ENCODE measurements at regions not wholly inside any gene's neighbourhood (a gene's known extent, or its start where the extent isn't known, plus 50 kb on each side); places are given as distances from the start of the nearest gene placed in this dataset.

DNA sequence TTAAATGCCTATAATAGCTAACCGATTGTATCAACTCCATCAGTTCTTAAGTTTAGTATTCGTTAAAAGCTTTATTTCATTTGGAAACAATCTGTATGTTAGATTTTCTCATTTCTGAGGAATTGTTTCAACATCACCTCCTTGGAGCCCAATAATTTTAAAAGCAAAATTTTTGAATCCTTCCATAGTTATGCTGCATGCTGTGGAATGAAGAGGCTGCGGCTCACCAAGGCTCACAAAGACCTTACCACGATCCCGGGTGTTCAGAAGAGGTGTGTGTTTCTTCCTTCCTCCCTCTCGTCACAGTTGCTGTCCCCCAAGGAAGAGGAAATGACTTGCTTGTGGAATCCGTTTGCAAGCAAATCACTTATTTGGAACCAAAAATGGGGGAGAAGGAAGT lies 143.8 kb downstream of the FGF1 start:
- H3K4me2 ChIP-seq (ENCODE audit: low read length): no peak overlapping the region
- H3K9me2 ChIP-seq (ENCODE audit: insufficient read depth, low read length): no peaks in the 10 kb centered on the region
- H3F3A ChIP-seq (ENCODE audit: insufficient read depth, low read length, poor library complexity, severe bottlenecking): no peaks in the 10 kb centered on the region
- H3K79me2 ChIP-seq (replicated peaks; ENCODE audit: insufficient read depth, low read length): no peaks in the 10 kb centered on the region
- H3K36me3 ChIP-seq (ENCODE audit: insufficient read depth, low read length): no peaks in the 10 kb centered on the region
- H3K9ac ChIP-seq (ENCODE audit: low read length): no peak overlapping the region
- no peak overlapping the region for H2AFZ ChIP-seq (ENCODE audit: low read depth, low read length)
- H3K27me3 ChIP-seq (ENCODE audit: insufficient read depth, low read depth, low read length): no peaks in the 10 kb centered on the region
- H3K27ac ChIP-seq (ENCODE audit: low read length): no peak overlapping the region
- no peak overlapping the region for H3K4me3 ChIP-seq (ENCODE audit: low read length)
- no peak for TF ChIP-seq SMC3 (conservative IDR thresholded peaks at IDR 0.05; ENCODE audit: poor library complexity)
- no peak for TF ChIP-seq POLR2AphosphoS5 (IDR thresholded peaks at IDR 0.05)
- no peak for TF ChIP-seq TAF1 (IDR thresholded peaks at IDR 0.05; ENCODE audit: low read depth)
- no peak for TF ChIP-seq EZH2 (IDR thresholded peaks at IDR 0.05; ENCODE audit: borderline replicate concordance, insufficient read depth, low read length, poor library complexity, severe bottlenecking)
- no peak for TF ChIP-seq MXI1 (conservative IDR thresholded peaks at IDR 0.05; ENCODE audit: poor library complexity, severe bottlenecking)
- TF ChIP-seq RAD21 (conservative IDR thresholded peaks at IDR 0.05): no peak
- no peak for TF ChIP-seq CTCF (IDR thresholded peaks at IDR 0.05; ENCODE audit: poor library complexity, severe bottlenecking)
- no peak for TF ChIP-seq EP300 (conservative IDR thresholded peaks at IDR 0.05; ENCODE audit: poor library complexity, severe bottlenecking)
- no peak for TF ChIP-seq REST (IDR thresholded peaks at IDR 0.05; ENCODE audit: borderline replicate concordance)
- no peaks in the 10 kb centered on the region for H4K20me1 ChIP-seq (ENCODE audit: insufficient read depth)
- H3K9me3 ChIP-seq (ENCODE audit: low read length): no peaks in the 10 kb centered on the region

- TF ChIP-seq EZH2 (IDR thresholded peaks at IDR 0.05; ENCODE audit: borderline replicate concordance, insufficient read depth, low read length, poor library complexity, severe bottlenecking) (no peak), MXI1 (conservative IDR thresholded peaks at IDR 0.05; ENCODE audit: poor library complexity, severe bottlenecking) (no peak), REST (IDR thresholded peaks at IDR 0.05; ENCODE audit: borderline replicate concordance) (no peak), EP300 (conservative IDR thresholded peaks at IDR 0.05; ENCODE audit: poor library complexity, severe bottlenecking) (no peak), SMC3 (conservative IDR thresholded peaks at IDR 0.05; ENCODE audit: poor library complexity) (no peak), TAF1 (IDR thresholded peaks at IDR 0.05; ENCODE audit: low read depth) (no peak), CTCF (IDR thresholded peaks at IDR 0.05; ENCODE audit: poor library complexity, severe bottlenecking) (no peak), RAD21 (conservative IDR thresholded peaks at IDR 0.05) (no peak), POLR2AphosphoS5 (IDR thresholded peaks at IDR 0.05) (no peak)
- Histone ChIP-seq H3K9me3 (ENCODE audit: low read length) (no peaks in the 10 kb centered on the region), H3K27ac (ENCODE audit: low read length) (no peak overlapping the region), H3K36me3 (ENCODE audit: insufficient read depth, low read length) (no peaks in the 10 kb centered on the region), H3K9ac (ENCODE audit: low read length) (no peak overlapping the region), H3K27me3 (ENCODE audit: insufficient read depth, low read depth, low read length) (no peaks in the 10 kb centered on the region), H4K20me1 (ENCODE audit: insufficient read depth) (no peaks in the 10 kb centered on the region), H2AFZ (ENCODE audit: low read depth, low read length) (no peak overlapping the region), H3K4me3 (ENCODE audit: low read length) (no peak overlapping the region), H3K9me2 (ENCODE audit: insufficient read depth, low read length) (no peaks in the 10 kb centered on the region), H3K79me2 (replicated peaks; ENCODE audit: insufficient read depth, low read length) (no peaks in the 10 kb centered on the region), H3F3A (ENCODE audit: insufficient read depth, low read length, poor library complexity, severe bottlenecking) (no peaks in the 10 kb centered on the region), H3K4me2 (ENCODE audit: low read length) (no peak overlapping the region)
These were observed 144.9 kb downstream of the FGF1 start for GRCh38 chr5:142540922-142541422.

Data from neural cell (in vitro differentiated cells).